Urothelium cell line (cell line): ENCODE measurements at regions not wholly inside any gene's neighbourhood (a gene's known extent, or its start where the extent isn't known, plus 50 kb on each side); places are given as distances from the start of the nearest gene placed in this dataset.
"Not testable (repeated sequence)": the region's sequence is repeated elsewhere in the genome, so short reads cannot be mapped to it uniquely, and the experiment has no call there.

Experiments used
- DNase-seq: peaks from one replicate; pipeline ENCODE4 v3.0.0; 2011; ENCODE audit warnings: low spot score, mixed read lengths
- FAIRE-seq: peaks from 2 replicates; lab custom pipeline; 2011; peaks lifted over from hg19 to GRCh38; lab: Jason Lieb, UNC

- DNase-seq = no peak
- FAIRE-seq = no peak
Measured at GRCh38 chr6:50899306-50899870, 80.7 kb downstream of the TFAP2B start.

- FAIRE-seq = no peak
Measured at GRCh38 chr6:50902260-50902659, 83.6 kb downstream of the TFAP2B start.

GRCh38 chr6:50905297-50905696 is 86.6 kb downstream of the TFAP2B start:
- FAIRE-seq = no peak
- DNase-seq = no peak

More at GRCh38 chr6:50902260-50902659, 83.6 kb downstream of the TFAP2B start:
- no peak for DNase-seq

GRCh38 chr6:50907565-50907964 is 88.9 kb downstream of the TFAP2B start:
- no peak for FAIRE-seq
- DNase-seq = no peak

- DNase-seq (no peak), FAIRE-seq (no peak)
Measured at GRCh38 chr6:50913105-50913770, 94.6 kb downstream of the TFAP2B start.

GRCh38 chr6:50921378-50921777 is 102.7 kb downstream of the TFAP2B start:
- not testable (repeated sequence) for DNase-seq, FAIRE-seq

GRCh38 chr6:50921968-50922367 is 103.3 kb downstream of the TFAP2B start:
- FAIRE-seq = no peak
- no peak for DNase-seq

GRCh38 chr6:50922579-50923525 is 104.2 kb downstream of the TFAP2B start:
- FAIRE-seq (no peak), DNase-seq (no peak)

GRCh38 chr6:50924758-50925157 is 106.1 kb downstream of the TFAP2B start:
- no peak for FAIRE-seq
- no peak for DNase-seq

GRCh38 chr6:50925548-50925947 is 106.9 kb downstream of the TFAP2B start:
- FAIRE-seq = no peak
- no peak for DNase-seq

- FAIRE-seq = no peak
- no peak for DNase-seq
Measured at GRCh38 chr6:50925981-50926380, 107.3 kb downstream of the TFAP2B start.

- DNase-seq (peak; percentile 14), FAIRE-seq (no peak)
Measured at GRCh38 chr6:50927800-50928199, 109.1 kb downstream of the TFAP2B start.

GRCh38 chr6:50929323-50929722 is 110.7 kb downstream of the TFAP2B start:
- FAIRE-seq (peak; percentile 13), DNase-seq (no peak)

GRCh38 chr6:50935442-50935841 is 116.8 kb downstream of the TFAP2B start:
- FAIRE-seq (no peak), DNase-seq (no peak)

GRCh38 chr6:50936277-50936681 is 117.6 kb downstream of the TFAP2B start:
- DNase-seq (no peak), FAIRE-seq (no peak)

GRCh38 chr6:50939931-50940330 is 121.3 kb downstream of the TFAP2B start:
- FAIRE-seq (no peak), DNase-seq (no peak)

- no peak for DNase-seq
- no peak for FAIRE-seq
Measured at GRCh38 chr6:50945789-50946188, 127.1 kb downstream of the TFAP2B start.

- DNase-seq (no peak), FAIRE-seq (no peak)
Measured at GRCh38 chr6:50952092-50952907, 133.6 kb downstream of the TFAP2B start.

GRCh38 chr6:50956014-50956413 is 137.3 kb downstream of the TFAP2B start:
- FAIRE-seq (no peak), DNase-seq (no peak)

- DNase-seq (no peak), FAIRE-seq (no peak)
Measured at GRCh38 chr6:50958148-50958697, 139.6 kb downstream of the TFAP2B start.
